ENCODE measurements at regions not wholly inside any gene's neighbourhood (a gene's known extent, or its start where the extent isn't known, plus 50 kb on each side); places are given as distances from the start of the nearest gene placed in this dataset.

DNA sequence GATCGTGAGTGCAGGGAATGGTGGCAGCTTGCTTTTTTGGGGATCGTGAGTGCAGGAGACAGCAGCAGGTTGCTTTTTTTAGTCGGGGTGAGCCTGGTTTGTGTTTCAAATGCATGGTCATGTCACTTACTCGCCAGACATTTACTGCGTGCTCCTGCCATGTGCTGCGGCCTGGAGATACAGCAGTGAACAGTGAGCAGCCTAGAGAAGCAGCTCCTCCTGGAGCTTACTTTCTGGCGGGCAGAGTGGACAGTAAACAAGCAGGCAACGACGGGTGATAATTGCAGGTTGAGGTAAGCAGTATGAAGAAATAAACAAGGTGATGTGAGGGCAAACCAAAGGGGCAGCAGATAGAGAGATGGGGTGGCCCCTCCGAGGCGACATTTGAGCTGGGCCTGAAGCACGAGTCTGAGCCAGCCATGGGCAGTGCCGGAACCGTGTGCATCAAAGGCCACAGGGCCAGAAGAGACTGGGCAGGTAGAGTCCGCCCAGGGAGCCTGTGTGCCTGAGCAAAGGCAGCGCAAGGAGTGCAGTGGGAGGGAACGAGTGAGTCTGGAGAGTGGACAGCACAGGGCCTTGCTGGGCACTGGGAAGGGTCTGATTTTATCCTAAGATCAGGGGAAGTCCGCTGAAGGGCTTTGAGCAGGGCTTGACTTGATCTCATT is 57.3 kb upstream of the RASA2 start:
- Histone ChIP-seq H3K27me3 (no peaks in the 10 kb centered on the region), H3K27ac (peak overlapping the region; percentile 71 to 86 (median 79)), H3K4me3 (no peak overlapping the region), H3K36me3 (peaks cover 0 to 7% (median 0%) of the 10 kb centered on the region in 4 donors), H3K4me1 (peaks cover 26 to 91% (median 53%) of the 10 kb centered on the region in 4 donors), H3K9me3 (no peaks in the 10 kb centered on the region)
- no peak for DNase-seq
- no peak for TF ChIP-seq POLR2A (IDR thresholded peaks at IDR 0.05)
- TF ChIP-seq, protein P1, sequence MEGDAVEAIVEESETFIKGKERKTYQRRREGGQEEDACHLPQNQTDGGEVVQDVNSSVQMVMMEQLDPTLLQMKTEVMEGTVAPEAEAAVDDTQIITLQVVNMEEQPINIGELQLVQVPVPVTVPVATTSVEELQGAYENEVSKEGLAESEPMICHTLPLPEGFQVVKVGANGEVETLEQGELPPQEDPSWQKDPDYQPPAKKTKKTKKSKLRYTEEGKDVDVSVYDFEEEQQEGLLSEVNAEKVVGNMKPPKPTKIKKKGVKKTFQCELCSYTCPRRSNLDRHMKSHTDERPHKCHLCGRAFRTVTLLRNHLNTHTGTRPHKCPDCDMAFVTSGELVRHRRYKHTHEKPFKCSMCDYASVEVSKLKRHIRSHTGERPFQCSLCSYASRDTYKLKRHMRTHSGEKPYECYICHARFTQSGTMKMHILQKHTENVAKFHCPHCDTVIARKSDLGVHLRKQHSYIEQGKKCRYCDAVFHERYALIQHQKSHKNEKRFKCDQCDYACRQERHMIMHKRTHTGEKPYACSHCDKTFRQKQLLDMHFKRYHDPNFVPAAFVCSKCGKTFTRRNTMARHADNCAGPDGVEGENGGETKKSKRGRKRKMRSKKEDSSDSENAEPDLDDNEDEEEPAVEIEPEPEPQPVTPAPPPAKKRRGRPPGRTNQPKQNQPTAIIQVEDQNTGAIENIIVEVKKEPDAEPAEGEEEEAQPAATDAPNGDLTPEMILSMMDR (IDR thresholded peaks at IDR 0.05): no peak
- peak; percentile 47 to 86 (median 66) for TF ChIP-seq POLR2AphosphoS5 (IDR thresholded peaks at IDR 0.05)
- peak; percentile 38 for TF ChIP-seq EP300 (IDR thresholded peaks at IDR 0.05; ENCODE audit: low read depth)
- intact Hi-C loops (cut with DNase I; ENCODE audit: low total_unique reads): no loop called here
- in situ Hi-C loops (cut with MboI; ENCODE audit: low pct_ligation_motif_present in 1 of 4, low pct_unique_long_range_greater_than_20kb in 1 of 4, low sequenced_read_pairs in 3 of 4): no loop called here
- WGBS, 2 donors (ENCODE audit: low coverage in 1 of 2): 79 to 85% methylated on average over 12 to 18 of the region's 18 CpGs

GRCh38 chr3:141430316-141430715 is 56.5 kb upstream of the RASA2 start:
- Histone ChIP-seq H3K27me3 (no peaks in the 10 kb centered on the region), H3K36me3 (peaks cover 0 to 7% (median 0%) of the 10 kb centered on the region in 4 donors), H3K4me1 (peaks cover 24 to 83% (median 48%) of the 10 kb centered on the region in 4 donors), H3K9me3 (no peaks in the 10 kb centered on the region), H3K4me3 (no peak overlapping the region), H3K27ac (peak overlapping the region; percentile 71 to 86 (median 79))
- WGBS, 2 donors (ENCODE audit: low coverage in 1 of 2): 93 to 95% methylated on average over 5 to 6 of the region's 6 CpGs
- in situ Hi-C loops (cut with MboI; ENCODE audit: low pct_ligation_motif_present in 1 of 4, low pct_unique_long_range_greater_than_20kb in 1 of 4, low sequenced_read_pairs in 3 of 4): no loop called here
- intact Hi-C loops (cut with DNase I; ENCODE audit: low total_unique reads): no loop called here
- no peak for DNase-seq
- TF ChIP-seq POLR2AphosphoS5 (IDR thresholded peaks at IDR 0.05) (no peak), EP300 (IDR thresholded peaks at IDR 0.05; ENCODE audit: low read depth) (no peak), POLR2A (IDR thresholded peaks at IDR 0.05) (no peak)
- TF ChIP-seq, protein P1 (IDR thresholded peaks at IDR 0.05): no peak

DNA sequence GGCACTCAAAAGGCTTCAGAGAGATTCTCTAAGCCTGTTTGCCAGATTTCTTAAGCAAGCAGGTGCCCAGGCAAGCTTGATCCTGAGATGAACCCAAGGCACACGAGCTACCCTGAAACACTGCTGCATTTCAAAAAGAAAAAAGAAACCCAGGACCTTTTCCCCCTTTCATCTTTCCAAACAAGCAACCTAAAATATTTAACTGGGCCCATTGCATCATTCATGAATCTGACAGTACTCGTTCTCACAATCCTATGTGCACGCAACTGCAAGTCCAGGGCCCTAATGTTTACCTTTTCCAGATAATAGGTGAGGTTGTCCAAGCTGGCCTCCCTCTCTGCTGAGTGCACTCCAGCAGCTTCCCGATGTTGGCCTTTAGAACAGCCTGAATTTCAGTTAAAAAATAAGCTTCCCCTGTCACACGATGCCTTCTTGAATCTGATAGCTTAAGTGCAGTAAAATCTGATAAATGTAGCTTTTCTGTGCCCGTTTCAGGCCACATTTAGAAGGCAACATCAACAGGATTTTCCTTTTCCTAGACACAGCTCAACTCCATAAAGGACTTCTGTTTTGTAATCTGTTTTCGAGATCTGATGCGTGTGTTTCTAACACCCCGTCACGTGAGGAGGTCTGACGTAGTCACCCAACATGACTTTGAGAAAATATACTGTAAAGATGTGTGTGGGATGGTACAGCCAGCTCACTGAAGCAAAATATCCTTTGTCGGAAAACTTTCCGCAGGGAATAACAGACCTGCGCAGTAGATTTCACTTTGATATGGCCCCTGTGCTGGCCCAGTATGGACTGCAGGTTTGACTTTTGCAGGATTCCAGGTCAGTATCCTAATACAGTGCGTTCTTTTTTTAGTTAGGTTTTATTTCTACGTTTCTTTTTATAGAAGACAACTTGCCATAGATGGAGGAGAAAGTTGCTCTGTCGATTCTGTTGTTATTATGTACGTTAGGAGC is 55.1 kb upstream of the RASA2 start:
- Histone ChIP-seq H3K4me3 (peak overlapping the region in 1 of 4 donors; percentile 23), H3K36me3 (peaks cover 0 to 7% (median 0%) of the 10 kb centered on the region in 4 donors), H3K27me3 (no peaks in the 10 kb centered on the region), H3K9me3 (no peaks in the 10 kb centered on the region), H3K27ac (peak overlapping the region; percentile 71 to 86 (median 79)), H3K4me1 (peaks cover 10 to 80% (median 45%) of the 10 kb centered on the region in 4 donors)
- TF ChIP-seq EP300 (IDR thresholded peaks at IDR 0.05; ENCODE audit: low read depth) (peak; percentile 26), POLR2AphosphoS5 (IDR thresholded peaks at IDR 0.05) (peak in 2 of 3 donors; percentile 55 to 63), POLR2A (IDR thresholded peaks at IDR 0.05) (peak; percentile 25)
- TF ChIP-seq, protein P1 (IDR thresholded peaks at IDR 0.05): no peak
- DNase-seq: no peak
- in situ Hi-C loops (cut with MboI; ENCODE audit: low pct_ligation_motif_present in 1 of 4, low pct_unique_long_range_greater_than_20kb in 1 of 4, low sequenced_read_pairs in 3 of 4): no loop called here
- WGBS, 2 donors (ENCODE audit: low coverage in 1 of 2): 69 to 73% methylated on average over 17 to 18 of the region's 18 CpGs
- intact Hi-C loops (cut with DNase I; ENCODE audit: low total_unique reads): no loop called here

DNA sequence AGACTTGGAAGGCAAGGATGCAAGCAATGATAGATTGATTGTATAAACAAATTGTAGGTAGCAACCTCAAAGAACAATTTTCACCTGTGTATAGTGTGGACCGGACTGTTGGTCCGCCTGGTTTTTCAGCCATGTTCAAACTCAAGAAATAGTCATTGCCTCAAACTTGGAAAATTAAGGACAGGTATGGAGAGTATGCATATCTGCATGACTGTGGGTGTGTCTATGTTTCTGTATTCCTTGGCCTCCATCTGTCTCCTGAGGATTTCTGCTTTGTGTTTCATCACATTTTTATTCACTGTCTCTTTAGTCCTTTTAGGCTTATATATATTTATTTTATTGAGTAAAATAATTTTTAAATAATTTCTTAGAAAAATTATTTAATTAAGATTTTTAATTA is 53.9 kb upstream of the RASA2 start:
- no peak overlapping the region for H3K4me3 ChIP-seq
- no peak for DNase-seq
- peaks cover 0 to 9% (median 0%) of the 10 kb centered on the region in 4 donors for H3K36me3 ChIP-seq
- H3K27ac ChIP-seq: peak overlapping the region; percentile 71 to 86 (median 79)
- no peaks in the 10 kb centered on the region for H3K9me3 ChIP-seq
- H3K4me1 ChIP-seq: peaks cover 4 to 79% (median 43%) of the 10 kb centered on the region in 4 donors
- H3K27me3 ChIP-seq: no peaks in the 10 kb centered on the region
- intact Hi-C loops (cut with DNase I; ENCODE audit: low total_unique reads) (no loop called here), in situ Hi-C loops (cut with MboI; ENCODE audit: low pct_ligation_motif_present in 1 of 4, low pct_unique_long_range_greater_than_20kb in 1 of 4, low sequenced_read_pairs in 3 of 4) (no loop called here)
- WGBS, 2 donors (ENCODE audit: low coverage in 1 of 2): 83 to 90% methylated on average over 2 of the region's 2 CpGs
- TF ChIP-seq POLR2AphosphoS5 (IDR thresholded peaks at IDR 0.05): no peak
- TF ChIP-seq POLR2A (IDR thresholded peaks at IDR 0.05): no peak
- TF ChIP-seq, protein P1 (IDR thresholded peaks at IDR 0.05): no peak
- no peak for TF ChIP-seq EP300 (IDR thresholded peaks at IDR 0.05; ENCODE audit: low read depth)
